ENCODE measurements at regions not wholly inside any gene's neighbourhood (a gene's known extent, or its start where the extent isn't known, plus 50 kb on each side); places are given as distances from the start of the nearest gene placed in this dataset.
"Not testable (repeated sequence)": the region's sequence is repeated elsewhere in the genome, so short reads cannot be mapped to it uniquely, and the experiment has no call there.

GRCh38 chr1:214095896-214096295 is 108.1 kb downstream of the PROX1 start:
- not testable (repeated sequence) for DNase-seq (ENCODE audit: insufficient read length, low spot score)
- FAIRE-seq: peak; percentile 25

- no peak for FAIRE-seq
- TF ChIP-seq CTCF (IDR thresholded peaks at IDR 0.05; ENCODE audit: insufficient read depth, missing control alignments): no peak
- no peak for DNase-seq (ENCODE audit: insufficient read length, low spot score)
Observed at GRCh38 chr1:214101246-214101645, 113.5 kb downstream of the PROX1 start.

- no peak for TF ChIP-seq CTCF (IDR thresholded peaks at IDR 0.05; ENCODE audit: insufficient read depth, missing control alignments)
- peak; percentile 69 for FAIRE-seq
- no peak for DNase-seq (ENCODE audit: insufficient read length, low spot score)
Observed at GRCh38 chr1:214101828-214102227, 114.1 kb downstream of the PROX1 start.

- DNase-seq (ENCODE audit: insufficient read length, low spot score) (no peak), FAIRE-seq (peak; percentile 63)
- TF ChIP-seq CTCF (IDR thresholded peaks at IDR 0.05; ENCODE audit: insufficient read depth, missing control alignments): no peak
Observed at GRCh38 chr1:214102907-214103306, 115.1 kb downstream of the PROX1 start.

- DNase-seq (ENCODE audit: insufficient read length, low spot score) (no peak), FAIRE-seq (peak; percentile 21)
- TF ChIP-seq CTCF (IDR thresholded peaks at IDR 0.05; ENCODE audit: insufficient read depth, missing control alignments): no peak
Observed at GRCh38 chr1:214103778-214104177, 116.0 kb downstream of the PROX1 start.

GRCh38 chr1:214106375-214106774 is 118.6 kb downstream of the PROX1 start:
- DNase-seq (ENCODE audit: insufficient read length, low spot score) (no peak), FAIRE-seq (no peak)
- TF ChIP-seq CTCF (IDR thresholded peaks at IDR 0.05; ENCODE audit: insufficient read depth, missing control alignments): no peak

GRCh38 chr1:214107322-214108096 is 119.7 kb downstream of the PROX1 start:
- no peak for TF ChIP-seq CTCF (IDR thresholded peaks at IDR 0.05; ENCODE audit: insufficient read depth, missing control alignments)
- FAIRE-seq: no peak
- no peak for DNase-seq (ENCODE audit: insufficient read length, low spot score)
